Choroid plexus epithelial cell (primary cell): ENCODE measurements at regions not wholly inside any gene's neighbourhood (a gene's known extent, or its start where the extent isn't known, plus 50 kb on each side); places are given as distances from the start of the nearest gene placed in this dataset.

Source experiments
- DNase-seq: peaks from one replicate; pipeline ENCODE4 v3.0.0-alpha.2; 2010; ENCODE audit warnings: low read depth
- H3K4me3 ChIP-seq: 2 replicates; pipeline ENCODE4 v1.5.1; 2011; ENCODE audit warnings: low read depth, mild to moderate bottlenecking, control low read depth, low read length, moderate library complexity
- TF ChIP-seq, protein P1 (sequence below): conservative IDR thresholded peaks from 2 replicates; pipeline ENCODE4 v1.5.1; 2011; ENCODE audit warnings: low read depth, mild to moderate bottlenecking, control low read depth, inconsistent platforms, low read length, moderate library complexity

DNA sequence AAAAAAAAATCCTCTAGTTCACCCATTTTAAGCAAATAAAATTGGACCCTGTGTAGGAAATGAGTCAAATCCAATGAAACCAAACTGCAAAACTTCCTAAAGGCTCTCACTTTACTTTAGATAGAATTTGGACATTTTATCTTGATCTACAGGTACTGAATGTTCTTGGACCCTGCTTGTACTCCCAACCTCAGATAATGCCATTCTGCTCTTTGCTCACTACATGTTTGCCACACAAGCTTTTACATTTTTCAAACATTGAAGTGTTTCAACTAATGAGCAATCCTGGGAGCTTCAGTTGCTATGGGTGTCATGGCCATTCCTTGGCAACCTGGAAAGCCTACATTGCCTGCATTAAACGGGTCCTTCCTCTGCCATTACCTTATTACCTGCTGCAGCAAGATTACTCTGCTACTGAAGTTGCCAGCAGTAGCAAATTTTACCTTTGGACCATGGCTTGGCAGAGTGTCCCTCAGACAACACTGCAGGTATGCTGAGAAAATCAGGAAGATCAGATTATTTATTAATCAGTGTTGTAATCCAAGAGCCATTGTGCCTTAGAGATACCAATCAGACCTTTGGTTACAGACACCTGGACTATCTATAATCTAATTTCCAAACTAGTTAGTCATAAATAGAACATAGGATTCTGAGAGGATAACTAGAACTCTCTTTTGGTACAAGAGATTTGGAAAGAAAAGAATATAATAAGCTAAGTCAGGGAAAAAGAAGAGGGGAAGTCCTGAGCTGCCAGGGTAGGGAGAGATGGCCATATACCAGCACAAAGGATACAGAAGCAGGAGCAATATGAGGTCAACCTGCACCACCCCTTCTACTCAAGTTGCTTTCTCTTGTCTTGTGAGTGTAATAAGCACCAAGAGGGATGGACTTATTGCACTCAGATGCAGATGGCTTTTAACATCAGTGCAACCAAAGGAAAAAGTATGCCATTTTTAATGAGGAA lies 293.3 kb upstream of the TFPI start:
- H3K4me3 ChIP-seq, result no peak overlapping the region
- DNase-seq, result no peak
- TF ChIP-seq, protein P1, sequence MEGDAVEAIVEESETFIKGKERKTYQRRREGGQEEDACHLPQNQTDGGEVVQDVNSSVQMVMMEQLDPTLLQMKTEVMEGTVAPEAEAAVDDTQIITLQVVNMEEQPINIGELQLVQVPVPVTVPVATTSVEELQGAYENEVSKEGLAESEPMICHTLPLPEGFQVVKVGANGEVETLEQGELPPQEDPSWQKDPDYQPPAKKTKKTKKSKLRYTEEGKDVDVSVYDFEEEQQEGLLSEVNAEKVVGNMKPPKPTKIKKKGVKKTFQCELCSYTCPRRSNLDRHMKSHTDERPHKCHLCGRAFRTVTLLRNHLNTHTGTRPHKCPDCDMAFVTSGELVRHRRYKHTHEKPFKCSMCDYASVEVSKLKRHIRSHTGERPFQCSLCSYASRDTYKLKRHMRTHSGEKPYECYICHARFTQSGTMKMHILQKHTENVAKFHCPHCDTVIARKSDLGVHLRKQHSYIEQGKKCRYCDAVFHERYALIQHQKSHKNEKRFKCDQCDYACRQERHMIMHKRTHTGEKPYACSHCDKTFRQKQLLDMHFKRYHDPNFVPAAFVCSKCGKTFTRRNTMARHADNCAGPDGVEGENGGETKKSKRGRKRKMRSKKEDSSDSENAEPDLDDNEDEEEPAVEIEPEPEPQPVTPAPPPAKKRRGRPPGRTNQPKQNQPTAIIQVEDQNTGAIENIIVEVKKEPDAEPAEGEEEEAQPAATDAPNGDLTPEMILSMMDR, result no peak

DNA sequence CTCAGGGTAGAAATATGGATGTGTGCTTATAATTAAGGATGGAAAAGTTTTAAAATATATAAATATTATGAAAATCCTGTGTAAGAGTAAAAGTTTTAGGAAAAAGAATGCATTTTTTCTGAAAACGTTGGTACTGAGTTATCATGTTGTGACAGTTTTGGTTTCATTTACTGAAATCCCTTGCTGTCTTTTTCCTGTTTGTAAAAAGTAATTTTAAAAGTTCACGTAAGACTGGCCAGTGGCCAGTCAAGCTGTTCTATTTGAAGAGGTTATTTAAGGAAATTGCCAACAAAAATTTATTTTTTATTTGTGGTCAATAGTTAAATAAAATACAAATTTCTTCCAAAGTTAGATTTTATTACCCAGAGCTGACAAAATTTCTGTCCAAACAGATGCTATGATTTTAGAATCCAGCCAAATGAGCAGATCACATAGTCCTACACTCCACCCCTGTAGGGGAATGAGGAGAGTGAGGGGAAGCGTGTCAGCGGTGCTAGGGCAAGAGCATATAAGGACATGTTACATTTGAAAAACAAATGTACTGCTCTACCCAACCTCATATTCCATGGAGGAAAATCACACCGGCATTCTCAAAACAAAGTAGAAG lies 297.8 kb upstream of the TFPI start:
- peak; percentile 5 for DNase-seq
- H3K4me3 ChIP-seq, result no peak overlapping the region
- TF ChIP-seq, protein P1, result no peak

DNA sequence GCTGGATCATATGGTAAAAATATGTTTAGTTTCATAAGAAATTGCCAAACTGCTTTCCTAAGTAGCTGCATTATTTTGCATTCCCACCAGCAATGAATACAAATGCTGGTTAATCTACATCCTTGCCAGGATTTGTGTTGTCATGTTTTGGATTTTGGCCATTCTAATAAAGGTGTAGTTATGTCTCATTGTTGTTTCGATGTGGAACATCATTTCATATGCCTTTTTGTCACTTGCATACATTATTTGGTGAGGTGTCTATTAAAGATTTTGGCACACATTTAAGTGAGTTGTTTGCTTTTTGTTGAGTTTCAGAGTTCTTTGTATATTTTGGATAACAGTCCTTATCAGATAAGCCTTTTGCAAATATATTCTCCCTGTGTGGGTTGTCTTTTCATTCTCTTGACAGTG lies 299.2 kb upstream of the TFPI start:
- DNase-seq, result no peak
- TF ChIP-seq, protein P1, result no peak
- H3K4me3 ChIP-seq, result no peak overlapping the region

DNA sequence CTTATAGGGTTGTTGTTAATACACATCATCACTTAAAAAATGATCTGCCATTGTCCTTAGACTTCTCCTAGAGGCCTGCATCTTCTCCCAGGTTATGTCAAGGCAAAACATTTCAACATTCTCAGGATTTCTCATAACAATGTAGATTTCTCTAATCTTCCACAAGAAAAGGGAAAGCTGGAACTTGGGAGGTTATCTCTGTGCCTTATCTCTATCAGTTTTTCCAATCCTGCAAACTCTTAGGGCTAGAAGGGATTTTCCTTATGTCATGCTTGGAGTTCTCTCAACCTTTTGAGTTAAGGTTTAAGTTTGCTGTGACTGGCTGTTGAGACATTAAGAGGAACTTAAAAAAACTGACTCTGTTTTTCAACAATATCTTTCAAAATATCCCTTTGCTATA lies 300.6 kb upstream of the TFPI start:
- H3K4me3 ChIP-seq, result no peak overlapping the region
- DNase-seq, result no peak
- TF ChIP-seq, protein P1, result no peak

DNA sequence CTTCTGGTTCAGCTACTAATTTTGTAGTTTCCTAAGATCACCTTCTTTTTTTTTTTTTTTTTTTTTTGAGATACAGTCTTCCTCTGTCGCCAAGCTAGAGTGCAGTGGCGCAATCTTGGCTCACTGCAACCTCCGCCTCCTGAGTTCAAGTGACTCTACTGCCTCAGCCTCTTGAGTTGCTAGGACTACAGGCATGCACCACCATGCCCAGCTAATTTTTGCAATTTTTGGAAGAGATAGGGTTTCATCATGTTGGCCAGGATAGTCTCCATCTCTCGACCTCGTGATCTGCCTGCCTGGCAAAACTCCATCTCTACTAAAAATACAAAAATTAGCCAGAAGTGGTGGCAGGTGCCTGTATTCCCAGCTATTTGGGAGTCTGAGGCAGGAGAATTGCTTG lies 301.5 kb upstream of the TFPI start:
- no peak overlapping the region for H3K4me3 ChIP-seq
- no peak for DNase-seq
- TF ChIP-seq, protein P1, result no peak

DNA sequence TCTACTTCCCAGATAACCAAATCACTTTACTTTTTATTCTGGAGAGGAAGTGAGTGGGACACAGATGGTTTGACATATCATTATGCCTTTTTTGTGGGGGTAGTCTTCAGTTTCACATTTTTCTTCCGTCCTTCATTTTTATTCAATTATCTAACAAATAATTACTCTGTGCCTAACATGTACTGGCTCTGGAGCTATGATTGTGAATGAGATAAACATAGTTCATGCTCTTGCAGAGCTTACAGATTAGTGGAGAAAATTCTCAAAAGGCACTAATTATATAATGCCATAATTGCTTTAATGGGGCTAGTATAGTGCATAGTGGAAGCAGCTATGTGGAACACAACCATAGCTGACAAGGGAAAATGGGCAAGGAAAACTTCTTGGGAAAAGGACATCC lies 303.6 kb upstream of the TFPI start:
- TF ChIP-seq, protein P1, result no peak
- DNase-seq, result no peak
- H3K4me3 ChIP-seq, result no peak overlapping the region

DNA sequence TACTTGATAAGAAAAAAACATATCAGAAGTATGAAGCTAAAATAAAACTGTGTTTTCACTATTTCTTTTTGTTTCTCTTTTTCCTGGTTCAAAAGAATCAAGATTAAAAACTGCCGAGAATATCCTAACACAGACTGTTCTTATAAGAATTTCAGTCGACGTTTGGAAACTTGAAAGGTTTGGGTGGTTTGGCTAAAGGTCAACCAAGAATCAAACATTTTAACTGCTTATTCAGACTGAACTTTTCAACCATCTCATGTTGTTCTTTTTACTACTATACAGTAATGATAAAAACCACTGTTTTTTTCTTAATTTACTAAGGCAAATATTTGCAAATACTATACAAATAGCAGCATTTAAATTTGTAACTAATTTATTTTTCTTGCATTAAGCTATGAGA lies 308.5 kb upstream of the TFPI start:
- H3K4me3 ChIP-seq, result no peak overlapping the region
- peak; percentile 29 for DNase-seq
- TF ChIP-seq, protein P1, result no peak
